ENCODE measurements at regions not wholly inside any gene's neighbourhood (a gene's known extent, or its start where the extent isn't known, plus 50 kb on each side); places are given as distances from the start of the nearest gene placed in this dataset.

DNA sequence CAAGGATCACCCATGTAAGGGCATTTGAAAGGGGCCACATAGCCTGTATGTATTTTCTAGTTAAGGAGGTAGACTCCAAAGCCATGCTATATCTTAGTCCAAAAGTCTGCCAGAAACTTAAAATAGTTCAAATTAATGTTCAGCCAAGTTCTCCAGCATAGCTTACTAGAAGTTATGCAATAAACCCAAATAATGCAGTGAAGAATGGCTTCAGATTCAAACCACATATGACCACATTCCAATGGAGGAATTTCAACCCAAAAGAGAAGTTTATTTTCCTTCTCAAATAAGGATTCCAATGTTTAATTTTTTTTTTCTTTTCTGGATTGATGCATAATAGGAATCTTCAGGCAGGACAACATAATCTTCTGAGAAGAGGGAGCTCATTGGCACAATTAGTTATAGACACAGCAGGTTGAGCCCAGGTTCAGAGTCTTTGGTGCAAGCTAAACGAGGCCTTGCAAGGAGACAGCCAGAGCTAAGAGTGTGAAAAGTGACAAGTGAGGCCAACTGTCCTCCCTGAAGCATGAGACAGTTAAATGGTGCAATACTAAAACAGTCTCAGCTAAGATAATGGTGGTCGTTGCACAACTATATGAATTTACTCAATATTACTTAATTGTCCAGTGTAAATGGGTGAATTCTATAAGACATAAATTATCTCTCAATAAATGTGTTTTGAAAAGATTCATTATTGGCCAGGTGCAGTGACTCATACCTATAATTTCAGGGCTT lies 598.8 kb upstream of the CDH4 start:
- TF ChIP-seq EZH2phosphoT487 (IDR thresholded peaks at IDR 0.05; ENCODE audit: borderline replicate concordance, low read length) (no peak), EZH2 (IDR thresholded peaks at IDR 0.05; ENCODE audit: low read length, unreplicated experiment) (no peak)
- TF ChIP-seq, protein P1, sequence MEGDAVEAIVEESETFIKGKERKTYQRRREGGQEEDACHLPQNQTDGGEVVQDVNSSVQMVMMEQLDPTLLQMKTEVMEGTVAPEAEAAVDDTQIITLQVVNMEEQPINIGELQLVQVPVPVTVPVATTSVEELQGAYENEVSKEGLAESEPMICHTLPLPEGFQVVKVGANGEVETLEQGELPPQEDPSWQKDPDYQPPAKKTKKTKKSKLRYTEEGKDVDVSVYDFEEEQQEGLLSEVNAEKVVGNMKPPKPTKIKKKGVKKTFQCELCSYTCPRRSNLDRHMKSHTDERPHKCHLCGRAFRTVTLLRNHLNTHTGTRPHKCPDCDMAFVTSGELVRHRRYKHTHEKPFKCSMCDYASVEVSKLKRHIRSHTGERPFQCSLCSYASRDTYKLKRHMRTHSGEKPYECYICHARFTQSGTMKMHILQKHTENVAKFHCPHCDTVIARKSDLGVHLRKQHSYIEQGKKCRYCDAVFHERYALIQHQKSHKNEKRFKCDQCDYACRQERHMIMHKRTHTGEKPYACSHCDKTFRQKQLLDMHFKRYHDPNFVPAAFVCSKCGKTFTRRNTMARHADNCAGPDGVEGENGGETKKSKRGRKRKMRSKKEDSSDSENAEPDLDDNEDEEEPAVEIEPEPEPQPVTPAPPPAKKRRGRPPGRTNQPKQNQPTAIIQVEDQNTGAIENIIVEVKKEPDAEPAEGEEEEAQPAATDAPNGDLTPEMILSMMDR (conservative IDR thresholded peaks at IDR 0.05; ENCODE audit: low read depth, low read length) = no peak
